ENCODE measurements at regions not wholly inside any gene's neighbourhood (a gene's known extent, or its start where the extent isn't known, plus 50 kb on each side); places are given as distances from the start of the nearest gene placed in this dataset.

- peaks cover 0 to 16% of the 10 kb centered on the region in 2 donors for H3K4me1 ChIP-seq (ENCODE audit: control insufficient read depth in 1 of 2, insufficient read depth in 2 of 2, low read length in 2 of 2)
- H3K36me3 ChIP-seq (ENCODE audit: control insufficient read depth in 1 of 2, insufficient read depth in 2 of 2, low read length in 2 of 2) = no peaks in the 10 kb centered on the region
- no peaks in the 10 kb centered on the region for H3K27me3 ChIP-seq (ENCODE audit: control insufficient read depth in 1 of 2, insufficient read depth in 2 of 2, low read length in 2 of 2)
- no peaks in the 10 kb centered on the region for H3K9me3 ChIP-seq (ENCODE audit: control insufficient read depth in 1 of 2, low read length in 2 of 2)
- no peak overlapping the region for H3K4me3 ChIP-seq (ENCODE audit: low read depth in 1 of 2, low read length in 2 of 2)
- no peak overlapping the region for H3K27ac ChIP-seq (ENCODE audit: low read depth, low read length)
- no peak overlapping the region for H3K9ac ChIP-seq (ENCODE audit: low read depth in 1 of 2, low read length in 2 of 2)
Observed at GRCh38 chr7:17625043-17625442, 315.3 kb downstream of the SNX13 start.

- Histone ChIP-seq H3K36me3 (ENCODE audit: control insufficient read depth in 1 of 2, insufficient read depth in 2 of 2, low read length in 2 of 2) (no peaks in the 10 kb centered on the region), H3K4me3 (ENCODE audit: low read depth in 1 of 2, low read length in 2 of 2) (no peak overlapping the region), H3K27ac (ENCODE audit: low read depth, low read length) (no peak overlapping the region), H3K9ac (ENCODE audit: low read depth in 1 of 2, low read length in 2 of 2) (no peak overlapping the region), H3K4me1 (ENCODE audit: control insufficient read depth in 1 of 2, insufficient read depth in 2 of 2, low read length in 2 of 2) (peaks cover 0 to 16% of the 10 kb centered on the region in 2 donors), H3K27me3 (ENCODE audit: control insufficient read depth in 1 of 2, insufficient read depth in 2 of 2, low read length in 2 of 2) (no peaks in the 10 kb centered on the region), H3K9me3 (ENCODE audit: control insufficient read depth in 1 of 2, low read length in 2 of 2) (no peaks in the 10 kb centered on the region)
Observed at GRCh38 chr7:17626235-17626634, 314.1 kb downstream of the SNX13 start.

GRCh38 chr7:17631061-17631460 lies 309.2 kb downstream of the SNX13 start:
- Histone ChIP-seq H3K27ac (ENCODE audit: low read depth, low read length) (no peak overlapping the region), H3K4me1 (ENCODE audit: control insufficient read depth in 1 of 2, insufficient read depth in 2 of 2, low read length in 2 of 2) (no peaks in the 10 kb centered on the region), H3K36me3 (ENCODE audit: control insufficient read depth in 1 of 2, insufficient read depth in 2 of 2, low read length in 2 of 2) (no peaks in the 10 kb centered on the region), H3K27me3 (ENCODE audit: control insufficient read depth in 1 of 2, insufficient read depth in 2 of 2, low read length in 2 of 2) (no peaks in the 10 kb centered on the region), H3K9ac (ENCODE audit: low read depth in 1 of 2, low read length in 2 of 2) (no peak overlapping the region), H3K9me3 (ENCODE audit: control insufficient read depth in 1 of 2, low read length in 2 of 2) (no peaks in the 10 kb centered on the region), H3K4me3 (ENCODE audit: low read depth in 1 of 2, low read length in 2 of 2) (no peak overlapping the region)

DNA sequence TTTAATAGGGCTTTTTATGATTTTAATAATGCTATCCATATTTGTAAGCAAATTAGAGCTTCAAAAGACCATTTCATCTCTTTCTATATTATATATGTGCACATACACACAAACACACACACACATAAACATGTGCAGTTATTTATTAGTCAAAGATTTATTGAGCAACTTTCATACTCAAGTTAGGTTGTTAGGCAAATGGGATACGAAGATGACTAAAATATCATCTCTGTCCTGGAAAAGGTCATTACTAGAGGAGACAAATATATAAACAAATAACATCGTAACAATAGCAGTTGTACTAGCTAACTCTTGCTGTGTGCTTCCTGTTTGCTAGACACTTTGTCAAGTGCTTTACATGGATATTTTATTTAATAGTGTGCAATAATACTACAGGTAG lies 307.9 kb downstream of the SNX13 start:
- no peaks in the 10 kb centered on the region for H3K27me3 ChIP-seq (ENCODE audit: control insufficient read depth in 1 of 2, insufficient read depth in 2 of 2, low read length in 2 of 2)
- H3K9ac ChIP-seq (ENCODE audit: low read depth in 1 of 2, low read length in 2 of 2) = no peak overlapping the region
- H3K9me3 ChIP-seq (ENCODE audit: control insufficient read depth in 1 of 2, low read length in 2 of 2) = no peaks in the 10 kb centered on the region
- H3K4me3 ChIP-seq (ENCODE audit: low read depth in 1 of 2, low read length in 2 of 2) = no peak overlapping the region
- no peak overlapping the region for H3K27ac ChIP-seq (ENCODE audit: low read depth, low read length)
- no peaks in the 10 kb centered on the region for H3K36me3 ChIP-seq (ENCODE audit: control insufficient read depth in 1 of 2, insufficient read depth in 2 of 2, low read length in 2 of 2)
- no peaks in the 10 kb centered on the region for H3K4me1 ChIP-seq (ENCODE audit: control insufficient read depth in 1 of 2, insufficient read depth in 2 of 2, low read length in 2 of 2)

GRCh38 chr7:17633067-17633466 lies 307.2 kb downstream of the SNX13 start:
- Histone ChIP-seq H3K9me3 (ENCODE audit: control insufficient read depth in 1 of 2, low read length in 2 of 2) (no peaks in the 10 kb centered on the region), H3K27ac (ENCODE audit: low read depth, low read length) (no peak overlapping the region), H3K4me3 (ENCODE audit: low read depth in 1 of 2, low read length in 2 of 2) (no peak overlapping the region), H3K27me3 (ENCODE audit: control insufficient read depth in 1 of 2, insufficient read depth in 2 of 2, low read length in 2 of 2) (no peaks in the 10 kb centered on the region), H3K4me1 (ENCODE audit: control insufficient read depth in 1 of 2, insufficient read depth in 2 of 2, low read length in 2 of 2) (no peaks in the 10 kb centered on the region), H3K36me3 (ENCODE audit: control insufficient read depth in 1 of 2, insufficient read depth in 2 of 2, low read length in 2 of 2) (no peaks in the 10 kb centered on the region), H3K9ac (ENCODE audit: low read depth in 1 of 2, low read length in 2 of 2) (no peak overlapping the region)

DNA sequence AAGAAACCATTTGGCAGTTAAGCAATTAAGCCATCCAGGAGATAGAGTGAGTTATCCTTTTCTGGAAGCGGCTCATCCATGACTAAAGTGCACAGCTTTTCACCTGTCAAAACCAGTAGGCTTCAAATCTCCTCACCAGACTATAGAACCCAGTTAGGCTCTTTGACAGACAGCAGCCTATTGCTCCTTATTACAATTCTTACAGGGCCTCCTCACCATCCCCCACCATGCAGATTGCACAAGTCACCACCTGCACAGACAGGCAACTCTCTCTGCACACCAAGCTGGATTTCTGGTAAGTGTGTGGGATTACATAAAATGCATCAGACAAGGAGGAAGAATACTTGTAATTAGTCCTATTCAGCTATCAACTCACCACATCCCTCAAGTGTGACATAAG lies 301.6 kb downstream of the SNX13 start:
- no peak overlapping the region for H3K4me3 ChIP-seq (ENCODE audit: low read depth in 1 of 2, low read length in 2 of 2)
- H3K36me3 ChIP-seq (ENCODE audit: control insufficient read depth in 1 of 2, insufficient read depth in 2 of 2, low read length in 2 of 2) = no peaks in the 10 kb centered on the region
- H3K27me3 ChIP-seq (ENCODE audit: control insufficient read depth in 1 of 2, insufficient read depth in 2 of 2, low read length in 2 of 2) = no peaks in the 10 kb centered on the region
- no peaks in the 10 kb centered on the region for H3K4me1 ChIP-seq (ENCODE audit: control insufficient read depth in 1 of 2, insufficient read depth in 2 of 2, low read length in 2 of 2)
- no peak overlapping the region for H3K27ac ChIP-seq (ENCODE audit: low read depth, low read length)
- H3K9ac ChIP-seq (ENCODE audit: low read depth in 1 of 2, low read length in 2 of 2) = no peak overlapping the region
- no peaks in the 10 kb centered on the region for H3K9me3 ChIP-seq (ENCODE audit: control insufficient read depth in 1 of 2, low read length in 2 of 2)

DNA sequence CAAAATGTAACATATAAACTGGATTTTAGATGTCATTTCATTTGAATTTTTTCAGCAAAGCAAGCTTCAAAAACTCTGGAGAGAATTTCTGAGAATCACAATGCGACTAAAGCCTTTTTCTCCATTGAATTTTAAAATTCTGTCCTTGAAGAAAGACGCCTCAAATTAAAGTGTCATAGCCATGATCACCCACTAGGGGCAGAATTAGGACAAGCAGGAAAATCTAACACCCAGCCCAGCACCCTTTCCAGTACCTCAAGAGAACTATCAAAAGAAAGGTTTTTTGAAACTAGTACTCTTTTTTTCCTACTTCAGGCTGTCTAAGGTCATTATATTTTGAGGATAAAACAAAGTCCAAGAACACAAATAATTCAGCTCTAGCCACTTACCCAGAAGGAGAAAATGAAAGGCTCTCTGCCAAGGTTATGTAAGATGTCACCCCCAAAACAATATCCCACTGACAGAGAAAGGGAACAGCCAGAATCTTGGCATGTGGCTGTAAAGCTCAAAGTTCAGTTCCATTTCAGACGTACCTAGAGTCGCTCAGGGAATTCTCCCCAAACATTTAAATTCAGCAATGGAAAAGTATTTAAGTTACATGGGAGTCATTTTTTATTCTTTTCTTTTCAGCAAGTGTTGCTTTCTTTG lies 299.4 kb downstream of the SNX13 start:
- no peaks in the 10 kb centered on the region for H3K4me1 ChIP-seq (ENCODE audit: control insufficient read depth in 1 of 2, insufficient read depth in 2 of 2, low read length in 2 of 2)
- H3K9me3 ChIP-seq (ENCODE audit: control insufficient read depth in 1 of 2, low read length in 2 of 2) = peaks cover 0 to 7% of the 10 kb centered on the region in 2 donors
- H3K9ac ChIP-seq (ENCODE audit: low read depth in 1 of 2, low read length in 2 of 2) = no peak overlapping the region
- no peak overlapping the region for H3K27ac ChIP-seq (ENCODE audit: low read depth, low read length)
- no peak overlapping the region for H3K4me3 ChIP-seq (ENCODE audit: low read depth in 1 of 2, low read length in 2 of 2)
- H3K27me3 ChIP-seq (ENCODE audit: control insufficient read depth in 1 of 2, insufficient read depth in 2 of 2, low read length in 2 of 2) = no peaks in the 10 kb centered on the region
- H3K36me3 ChIP-seq (ENCODE audit: control insufficient read depth in 1 of 2, insufficient read depth in 2 of 2, low read length in 2 of 2) = no peaks in the 10 kb centered on the region

DNA sequence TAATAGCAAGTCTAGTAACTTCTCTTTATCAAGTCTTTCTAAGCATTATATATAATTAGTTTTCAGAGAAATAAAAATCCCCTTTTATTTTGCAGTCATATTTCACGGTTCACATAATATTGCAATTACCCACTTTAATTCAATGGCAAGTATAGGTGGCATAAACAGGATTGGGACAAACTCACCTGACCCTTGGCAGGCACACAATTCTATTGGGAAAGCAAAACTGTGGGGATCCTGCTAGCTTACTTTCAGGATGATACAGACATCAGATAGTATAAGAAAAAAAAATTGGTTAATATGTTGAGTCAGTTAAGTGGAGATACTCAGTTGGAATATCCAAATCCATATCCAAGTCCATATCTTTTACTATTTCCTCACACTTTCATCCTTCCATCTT lies 294.8 kb downstream of the SNX13 start:
- H3K27ac ChIP-seq (ENCODE audit: low read depth, low read length) = no peak overlapping the region

DNA sequence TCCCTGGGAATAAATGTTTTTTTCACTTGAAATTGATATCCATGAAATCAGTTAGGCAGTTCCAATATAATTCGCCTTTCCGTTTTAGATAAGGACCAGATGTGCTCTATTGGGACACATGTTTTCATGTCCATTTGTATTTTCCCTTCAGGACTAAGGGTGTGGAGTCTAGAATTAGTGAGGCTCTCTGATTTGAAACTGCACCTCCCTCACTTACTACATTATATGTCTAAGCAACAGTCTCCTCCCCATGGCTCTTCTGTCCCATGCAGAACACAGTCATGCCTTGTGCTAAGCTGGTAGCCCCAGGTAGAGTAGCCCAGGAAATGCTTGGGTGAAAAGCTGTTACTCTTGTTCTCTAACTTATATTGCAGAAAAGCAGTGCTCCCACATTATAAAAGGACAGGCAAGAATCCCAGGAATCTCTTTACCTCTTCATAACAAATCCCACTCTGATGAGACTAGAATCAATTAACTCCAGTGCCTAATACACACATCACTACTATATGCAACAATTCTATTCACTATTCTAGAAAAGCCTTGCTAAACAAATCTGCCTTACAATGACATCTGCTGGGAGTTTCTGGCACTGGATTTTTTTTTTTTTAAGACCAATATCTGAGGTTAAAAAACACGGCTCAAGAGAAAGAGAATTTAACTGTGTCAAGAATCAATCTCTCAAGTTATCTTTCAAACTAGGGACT lies 293.9 kb downstream of the SNX13 start:
- peaks cover 0 to 11% of the 10 kb centered on the region in 2 donors for H3K4me1 ChIP-seq (ENCODE audit: control insufficient read depth in 1 of 2, insufficient read depth in 2 of 2, low read length in 2 of 2)
- H3K9ac ChIP-seq (ENCODE audit: low read depth in 1 of 2, low read length in 2 of 2) = no peak overlapping the region
- no peaks in the 10 kb centered on the region for H3K36me3 ChIP-seq (ENCODE audit: control insufficient read depth in 1 of 2, insufficient read depth in 2 of 2, low read length in 2 of 2)
- no peaks in the 10 kb centered on the region for H3K27me3 ChIP-seq (ENCODE audit: control insufficient read depth in 1 of 2, insufficient read depth in 2 of 2, low read length in 2 of 2)
- no peak overlapping the region for H3K4me3 ChIP-seq (ENCODE audit: low read depth in 1 of 2, low read length in 2 of 2)
- H3K9me3 ChIP-seq (ENCODE audit: control insufficient read depth in 1 of 2, low read length in 2 of 2) = peaks cover 0 to 7% of the 10 kb centered on the region in 2 donors
- no peak overlapping the region for H3K27ac ChIP-seq (ENCODE audit: low read depth, low read length)

More for the DNA sequence above, 294.8 kb downstream of the SNX13 start:
- Histone ChIP-seq H3K4me3 (ENCODE audit: low read depth in 1 of 2, low read length in 2 of 2) (no peak overlapping the region), H3K36me3 (ENCODE audit: control insufficient read depth in 1 of 2, insufficient read depth in 2 of 2, low read length in 2 of 2) (no peaks in the 10 kb centered on the region), H3K4me1 (ENCODE audit: control insufficient read depth in 1 of 2, insufficient read depth in 2 of 2, low read length in 2 of 2) (peaks cover 0 to 11% of the 10 kb centered on the region in 2 donors), H3K9ac (ENCODE audit: low read depth in 1 of 2, low read length in 2 of 2) (no peak overlapping the region), H3K9me3 (ENCODE audit: control insufficient read depth in 1 of 2, low read length in 2 of 2) (peaks cover 0 to 7% of the 10 kb centered on the region in 2 donors), H3K27me3 (ENCODE audit: control insufficient read depth in 1 of 2, insufficient read depth in 2 of 2, low read length in 2 of 2) (no peaks in the 10 kb centered on the region)

DNA sequence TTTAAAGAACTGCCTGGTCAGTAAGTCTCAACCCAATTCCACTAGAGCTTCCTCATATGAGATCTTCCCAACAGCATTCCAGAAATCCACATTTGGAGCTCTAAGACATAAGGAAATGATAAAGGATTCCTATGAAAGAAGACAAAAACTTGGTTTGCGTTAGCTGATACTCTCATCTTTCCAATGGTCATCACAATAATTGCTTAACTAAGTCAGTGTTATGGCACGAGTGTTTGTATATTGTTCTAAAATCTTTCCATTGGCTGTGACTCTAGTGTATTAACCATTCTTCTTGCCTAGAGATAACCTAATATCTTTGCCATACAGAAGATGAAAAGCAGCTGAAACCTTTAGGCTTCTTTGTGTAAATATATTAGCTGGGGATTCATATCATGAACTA lies 289.0 kb downstream of the SNX13 start:
- Histone ChIP-seq H3K9me3 (ENCODE audit: control insufficient read depth in 1 of 2, low read length in 2 of 2) (no peaks in the 10 kb centered on the region), H3K4me1 (ENCODE audit: control insufficient read depth in 1 of 2, insufficient read depth in 2 of 2, low read length in 2 of 2) (peaks cover 0 to 8% of the 10 kb centered on the region in 2 donors), H3K27ac (ENCODE audit: low read depth, low read length) (no peak overlapping the region), H3K27me3 (ENCODE audit: control insufficient read depth in 1 of 2, insufficient read depth in 2 of 2, low read length in 2 of 2) (no peaks in the 10 kb centered on the region), H3K36me3 (ENCODE audit: control insufficient read depth in 1 of 2, insufficient read depth in 2 of 2, low read length in 2 of 2) (no peaks in the 10 kb centered on the region), H3K4me3 (ENCODE audit: low read depth in 1 of 2, low read length in 2 of 2) (no peak overlapping the region), H3K9ac (ENCODE audit: low read depth in 1 of 2, low read length in 2 of 2) (no peak overlapping the region)
